LHCN-M2 (cell line): ENCODE measurements at regions not wholly inside any gene's neighbourhood (a gene's known extent, or its start where the extent isn't known, plus 50 kb on each side); places are given as distances from the start of the nearest gene placed in this dataset.

Source experiments
- DNase-seq: peaks from one replicate; pipeline ENCODE4 v3.0.0-alpha.2; 2012; ENCODE audit warnings: low read depth

DNA sequence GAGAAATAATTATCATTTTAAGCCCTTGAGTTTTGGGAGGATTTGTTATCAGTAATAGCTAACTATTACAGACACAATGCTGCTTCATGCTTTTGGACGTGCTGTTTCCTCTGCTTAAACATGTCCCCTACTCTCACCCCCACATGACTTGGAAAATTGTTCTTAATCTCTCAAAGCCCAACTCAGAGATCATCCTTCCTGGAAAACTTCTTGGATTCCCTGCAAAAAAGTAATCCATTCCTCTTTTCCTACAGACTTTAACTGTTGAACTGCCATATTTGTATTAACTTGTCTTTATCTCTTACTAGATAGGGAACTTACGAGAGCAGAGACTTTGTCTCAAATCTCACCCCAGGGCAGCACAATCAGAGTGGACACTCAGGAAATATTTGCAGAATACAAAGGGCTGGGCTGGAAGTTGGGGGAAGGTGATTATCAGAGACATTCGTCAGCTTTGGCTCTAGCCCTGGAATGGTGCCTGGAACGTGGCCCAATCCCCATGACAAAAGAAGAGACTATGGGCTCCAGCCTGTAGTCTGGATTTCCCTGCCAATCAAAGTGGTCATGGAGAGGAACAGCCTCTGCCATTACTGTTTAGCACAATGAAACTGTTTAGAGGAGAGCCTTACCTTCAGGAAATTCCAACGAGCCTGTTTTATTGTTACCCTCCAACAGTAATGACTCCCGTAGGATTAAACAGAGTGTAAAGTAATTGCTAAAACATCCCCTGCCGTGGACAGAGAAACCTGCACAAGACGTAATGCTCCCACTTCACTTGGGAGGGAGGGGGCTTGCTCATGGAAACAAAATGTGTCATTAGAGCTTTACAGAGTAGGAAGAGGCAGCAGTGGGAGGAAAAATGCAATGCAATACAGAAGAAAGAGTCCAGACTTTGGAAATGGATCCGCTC is 140.4 kb upstream of the AUTS2 start:
- no peak for DNase-seq

DNA sequence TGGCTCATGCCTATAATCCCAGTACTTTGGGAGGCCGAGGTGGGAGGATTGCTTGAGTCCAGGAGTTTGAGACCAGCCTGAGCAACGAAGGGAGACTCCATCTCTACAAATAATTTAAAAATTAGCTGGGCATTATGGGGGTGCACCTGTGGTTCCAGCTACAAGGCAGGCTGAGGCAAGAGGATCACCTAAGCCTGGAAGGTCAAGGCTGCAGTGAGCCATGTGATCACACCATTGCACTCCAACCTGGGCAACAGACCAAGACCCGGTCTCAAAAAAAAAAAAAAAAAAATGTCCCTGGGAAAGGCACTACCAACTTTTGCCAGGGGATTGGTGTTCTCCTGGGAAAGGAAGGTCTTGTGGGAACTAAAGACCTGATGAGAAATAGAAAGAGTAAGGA is 134.2 kb upstream of the AUTS2 start:
- DNase-seq, result no peak

DNA sequence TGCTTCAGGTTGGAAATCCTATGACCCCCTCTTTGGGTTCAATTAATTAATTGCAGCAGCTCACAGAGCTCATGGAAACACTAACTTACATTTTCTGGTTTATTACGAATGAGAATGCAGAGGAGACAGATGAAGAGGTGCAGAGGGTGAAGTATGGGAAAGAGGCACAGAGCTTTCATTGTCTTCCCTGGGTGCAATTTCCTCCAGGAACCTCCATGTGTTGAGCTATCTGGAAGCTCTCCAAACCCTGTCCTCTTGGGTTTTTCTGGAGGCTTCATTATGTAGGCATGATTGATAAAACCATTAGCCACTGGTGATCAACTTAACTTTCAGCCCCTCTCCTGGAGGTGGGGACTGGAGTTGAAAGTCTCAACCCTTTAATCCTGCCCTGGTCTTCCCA is 133.0 kb upstream of the AUTS2 start:
- DNase-seq, result no peak

DNA sequence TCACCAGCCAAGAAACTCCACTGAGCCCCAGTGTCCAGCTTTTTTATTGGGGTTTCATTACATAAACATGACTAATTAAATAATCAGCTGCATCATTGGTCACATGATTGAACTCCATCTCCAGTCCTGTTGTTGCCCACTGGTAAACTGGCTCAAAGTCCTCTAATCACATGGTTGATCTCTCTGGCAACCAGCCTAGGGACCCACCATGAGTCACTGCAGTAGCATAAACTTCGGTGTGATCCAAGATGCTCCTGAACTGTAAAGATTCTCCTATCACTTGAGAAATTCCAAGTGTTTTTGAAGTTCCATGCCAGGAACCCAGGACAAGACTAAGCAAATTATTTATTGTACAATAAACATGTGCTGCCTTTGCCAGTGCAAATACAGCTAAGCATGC is 130.4 kb upstream of the AUTS2 start:
- DNase-seq, result no peak

DNA sequence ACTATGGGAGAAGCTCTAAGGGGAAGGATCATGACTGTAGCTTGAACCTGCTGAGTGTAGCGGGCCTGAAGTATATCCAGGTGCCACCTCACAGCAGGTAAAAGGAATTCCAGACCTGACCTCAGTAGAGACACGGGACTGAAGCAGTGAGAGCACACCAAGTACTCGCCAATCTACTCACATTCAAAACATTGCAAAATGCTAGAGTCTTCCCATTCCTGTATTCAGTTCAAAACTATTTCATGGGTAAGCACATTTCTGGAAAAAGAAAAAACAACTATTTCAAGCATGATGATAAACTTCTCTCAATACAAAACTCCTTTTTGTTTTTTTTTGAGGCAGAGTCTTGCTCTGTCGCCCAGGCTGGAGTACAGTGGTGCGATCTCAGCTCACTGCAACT is 121.9 kb upstream of the AUTS2 start:
- no peak for DNase-seq

DNA sequence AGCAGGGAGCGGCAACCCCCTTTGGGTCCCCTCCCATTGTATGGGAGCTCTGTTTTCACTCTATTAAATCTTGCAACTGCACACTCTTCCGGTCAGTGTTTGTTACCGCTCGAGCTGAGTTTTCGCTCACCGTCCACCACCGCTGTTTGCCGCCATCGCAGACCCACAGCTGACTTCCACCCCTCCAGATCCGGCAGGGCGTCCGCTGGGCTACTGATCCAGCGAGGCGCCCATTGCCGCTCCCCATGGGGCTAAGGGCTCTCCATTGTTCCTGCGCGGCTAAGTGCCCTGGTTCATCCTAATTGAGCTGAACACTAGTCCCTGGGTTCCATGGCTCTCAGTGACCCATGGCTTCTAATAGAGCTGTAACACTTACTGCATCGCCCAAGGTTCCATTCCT is 115.6 kb upstream of the AUTS2 start:
- DNase-seq, result no peak

DNA sequence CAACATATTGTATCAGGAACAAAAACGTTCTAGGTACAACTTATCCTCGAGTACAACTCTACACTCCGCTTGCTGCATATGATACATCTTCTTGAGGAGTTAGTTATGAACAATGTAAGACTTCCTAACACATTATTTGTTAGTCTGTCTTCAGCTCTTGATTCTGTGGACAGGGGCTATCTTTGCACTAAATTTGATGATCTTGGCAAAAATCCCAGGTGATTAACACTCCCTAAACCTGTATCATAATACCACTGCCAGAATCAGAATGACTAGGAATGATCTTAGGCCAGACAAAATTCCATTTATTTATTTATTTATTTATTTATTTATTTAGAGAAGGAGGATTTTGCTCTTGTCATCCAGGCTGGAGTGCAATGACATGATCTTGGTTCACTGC is 108.7 kb upstream of the AUTS2 start:
- DNase-seq, result no peak

DNA sequence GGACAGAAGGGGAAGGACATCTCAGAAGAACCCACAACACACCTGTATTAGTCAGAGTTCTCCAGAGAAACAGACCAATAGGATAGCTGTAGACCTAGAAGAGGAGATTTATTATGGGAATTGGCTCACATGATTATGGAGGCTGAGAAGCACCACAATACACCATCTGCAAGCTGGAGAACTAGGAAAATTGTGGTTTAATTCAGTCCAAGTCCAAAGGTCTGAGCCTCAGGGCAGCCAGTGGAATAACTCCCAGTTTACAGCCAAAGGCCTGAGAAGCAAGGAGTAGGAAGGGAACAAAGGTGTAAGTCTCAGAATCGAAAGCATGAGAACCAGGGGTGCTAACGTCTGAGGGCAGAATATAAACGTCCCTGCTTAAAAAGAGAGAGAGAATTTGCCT is 99.6 kb upstream of the AUTS2 start:
- no peak for DNase-seq

DNA sequence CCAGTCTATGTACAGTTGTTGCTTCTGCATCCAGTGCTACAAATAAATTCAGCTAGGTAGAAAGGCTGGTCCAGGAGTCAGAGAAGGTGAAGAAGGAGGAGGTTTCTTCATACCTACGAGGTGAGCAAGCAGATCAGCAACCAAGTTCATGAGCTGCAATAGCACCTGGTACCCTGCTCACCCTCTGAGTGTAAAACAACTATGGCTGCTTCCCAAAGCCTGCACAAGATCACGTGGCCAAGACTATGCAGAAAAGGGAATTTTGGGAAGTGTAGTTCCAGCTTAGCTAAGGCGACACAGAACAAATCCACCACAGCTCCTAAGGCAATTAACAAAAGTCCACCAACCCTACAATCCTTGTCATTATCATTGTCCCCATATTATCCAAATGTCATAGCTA is 95.9 kb upstream of the AUTS2 start:
- no peak for DNase-seq

DNA sequence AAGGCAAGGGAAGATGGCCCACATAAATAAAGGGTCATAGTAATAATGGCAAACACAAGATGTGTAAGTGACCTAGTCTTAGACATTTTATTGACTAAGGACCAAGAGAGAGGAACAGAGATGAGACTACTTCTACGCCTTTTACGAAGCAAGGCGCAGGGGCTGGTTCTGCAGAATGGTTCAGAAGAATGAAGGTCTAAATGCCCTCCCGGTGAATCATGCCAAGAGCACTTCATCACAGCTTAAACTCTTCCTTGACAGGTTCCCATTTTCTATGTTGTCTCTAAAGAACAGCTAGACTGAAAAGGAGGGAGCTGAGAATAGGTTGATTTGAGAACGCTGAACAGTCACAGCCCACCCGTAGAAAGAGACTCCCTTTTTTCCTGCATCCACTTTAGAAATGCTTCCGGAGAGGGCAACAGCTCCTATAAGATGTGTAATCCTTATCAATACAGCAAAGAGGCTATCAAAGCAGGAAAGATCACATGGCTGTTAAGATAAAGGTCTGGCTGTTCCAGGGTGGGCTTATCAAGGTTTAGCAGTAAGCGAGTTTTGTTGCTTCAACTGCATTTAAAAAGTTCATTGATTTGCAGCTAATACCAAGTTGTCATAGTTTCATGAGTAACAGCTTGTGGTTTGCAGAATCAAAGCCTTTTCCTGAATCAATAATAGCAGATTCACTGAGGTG is 93.4 kb upstream of the AUTS2 start:
- DNase-seq, result no peak

DNA sequence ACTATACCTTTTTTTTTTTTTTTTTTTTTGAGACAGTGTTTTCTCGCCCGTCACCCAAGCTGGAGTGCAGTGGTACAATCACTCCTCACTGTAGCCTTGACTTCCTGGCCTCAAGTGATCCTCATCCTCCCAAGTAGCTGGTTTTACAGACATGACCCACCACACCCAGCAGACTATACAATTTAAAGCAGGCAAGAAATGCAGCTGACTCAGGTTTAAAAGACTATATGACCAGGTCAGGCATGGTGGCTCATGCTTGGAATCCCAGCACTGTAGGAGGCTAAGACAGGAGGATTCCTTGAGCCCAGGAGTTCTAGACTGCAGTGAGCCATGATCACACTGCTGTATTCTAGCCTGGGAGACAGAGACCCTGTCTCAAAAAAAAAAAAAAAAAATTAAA is 89.5 kb upstream of the AUTS2 start:
- DNase-seq, result no peak

DNA sequence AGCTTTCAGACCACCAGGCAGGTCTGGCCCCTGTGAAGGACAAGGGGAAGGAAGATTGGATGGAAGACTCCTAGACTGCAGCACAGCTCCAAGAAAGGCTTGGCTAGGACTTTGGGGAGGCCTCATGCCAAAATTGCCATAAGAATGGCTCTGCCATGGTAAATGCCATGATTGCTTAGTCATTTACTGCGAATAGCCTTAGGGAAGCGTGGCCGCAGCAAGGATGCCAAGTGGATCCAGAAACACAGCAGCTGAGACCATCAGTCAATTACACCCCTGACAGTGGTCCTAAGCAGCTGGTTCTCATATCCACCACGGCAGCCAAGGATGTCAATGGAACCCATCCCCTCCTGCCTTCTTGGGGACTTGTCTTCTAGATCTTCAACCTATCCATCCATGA is 88.2 kb upstream of the AUTS2 start:
- no peak for DNase-seq

DNA sequence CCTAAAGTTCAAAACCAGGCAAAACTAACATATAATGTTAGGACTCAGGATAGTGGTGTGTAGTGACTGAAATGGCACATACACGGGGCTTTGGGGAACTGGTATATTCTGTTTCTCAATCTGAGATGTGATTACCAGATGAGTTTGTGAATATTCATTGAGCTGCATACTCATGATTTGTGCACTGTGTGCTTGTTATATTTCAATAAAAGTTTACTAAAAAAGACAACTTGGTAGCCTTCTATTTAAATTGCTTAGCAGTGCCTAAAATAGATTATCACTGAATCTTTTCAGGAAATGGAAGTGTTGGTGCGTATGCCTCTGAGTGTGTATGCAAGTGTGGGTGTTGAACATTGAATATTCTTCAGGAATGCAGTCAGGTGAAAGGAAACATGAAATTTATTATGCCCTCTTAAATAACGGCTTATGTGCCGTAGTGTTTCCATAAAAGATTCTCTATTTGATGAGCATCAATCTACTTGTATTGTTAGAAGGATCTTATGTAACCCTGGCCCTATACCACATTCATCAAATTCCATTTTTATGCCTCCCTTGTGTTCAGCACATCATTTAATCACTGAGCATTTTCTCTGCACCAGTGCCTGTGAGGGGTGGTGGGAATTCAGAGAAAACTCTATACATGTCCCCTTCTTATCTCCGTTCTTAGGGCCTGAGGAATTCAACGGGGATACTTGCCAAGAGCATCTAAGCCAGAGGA is 82.6 kb upstream of the AUTS2 start:
- DNase-seq, result no peak

DNA sequence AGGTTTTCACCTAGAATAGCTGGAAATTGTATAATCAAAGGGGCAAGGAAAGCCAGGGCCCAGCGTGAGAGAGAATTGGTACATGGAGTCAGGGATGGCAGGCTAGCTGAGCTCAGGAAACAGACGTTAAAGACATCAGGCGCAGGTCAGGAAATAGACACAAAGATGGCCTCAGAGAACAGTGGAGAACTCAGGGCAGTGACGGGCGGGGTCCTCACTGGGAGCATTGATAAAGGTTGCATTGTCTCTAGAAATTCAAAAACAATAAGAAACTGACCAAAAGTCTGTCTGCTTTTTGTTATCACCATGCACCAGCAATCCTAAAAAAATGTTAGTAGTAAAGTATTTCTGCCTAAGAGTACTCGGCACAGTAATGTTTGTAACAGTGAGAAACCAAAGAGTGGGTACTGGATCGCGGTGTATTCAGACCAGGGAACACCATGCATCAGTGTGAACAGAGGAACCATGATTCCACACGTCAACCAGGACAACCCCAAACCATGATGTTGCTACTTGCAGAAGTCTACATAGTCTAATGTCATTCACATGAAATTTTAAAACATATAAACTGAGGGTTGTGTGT is 81.9 kb upstream of the AUTS2 start:
- no peak for DNase-seq

DNA sequence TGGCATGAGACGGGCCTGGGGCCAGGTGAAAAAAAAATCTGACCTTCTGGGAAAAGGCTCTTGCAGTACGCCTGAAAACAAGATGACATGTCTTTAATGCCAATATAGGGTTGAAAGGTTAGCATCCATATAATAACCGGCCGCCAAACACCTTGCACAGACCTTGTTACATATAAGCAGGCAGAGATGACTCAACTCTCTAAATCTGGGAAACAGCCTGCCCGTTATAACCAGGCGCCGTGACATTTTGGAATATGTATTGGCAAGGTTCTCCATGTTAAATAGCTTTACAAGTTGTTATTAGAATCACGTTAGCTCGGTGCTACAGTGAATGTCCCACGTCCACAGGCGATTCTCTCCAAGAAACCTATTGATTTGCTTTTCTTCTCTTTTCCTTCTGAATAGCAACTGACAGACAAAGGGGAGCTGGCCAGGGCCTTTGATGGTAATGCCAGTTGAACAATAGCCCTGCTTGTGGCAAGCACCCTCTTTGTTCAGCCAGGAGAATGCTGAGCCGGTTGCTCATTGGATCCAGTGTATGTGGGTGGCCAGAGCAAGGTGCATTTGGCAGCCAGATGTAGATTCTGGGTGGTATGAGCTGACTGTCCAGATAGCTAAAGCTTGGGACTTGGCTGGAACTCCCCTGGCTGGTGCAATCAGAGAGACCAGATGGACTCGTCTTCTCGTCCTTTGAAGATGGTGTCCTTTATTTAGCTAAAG is 80.1 kb upstream of the AUTS2 start:
- DNase-seq, result no peak

DNA sequence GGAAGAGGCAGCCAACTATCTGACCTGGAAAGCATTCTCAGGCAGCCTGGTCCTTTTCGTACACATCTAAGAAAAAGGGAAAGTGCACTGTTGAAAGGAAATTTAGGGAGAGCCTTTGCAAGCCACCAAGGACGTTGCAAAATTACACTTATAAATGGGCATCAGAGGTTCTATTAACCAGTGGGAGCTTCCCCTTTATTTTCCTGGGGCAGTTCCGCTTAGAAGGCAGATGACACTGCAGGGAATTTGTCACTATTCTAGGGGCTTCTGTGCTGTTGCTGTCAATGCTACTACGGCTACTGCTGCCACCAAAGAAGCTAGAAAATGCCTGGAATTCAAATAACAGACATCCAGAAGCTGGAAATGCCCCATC is 79.6 kb upstream of the AUTS2 start:
- no peak for DNase-seq

DNA sequence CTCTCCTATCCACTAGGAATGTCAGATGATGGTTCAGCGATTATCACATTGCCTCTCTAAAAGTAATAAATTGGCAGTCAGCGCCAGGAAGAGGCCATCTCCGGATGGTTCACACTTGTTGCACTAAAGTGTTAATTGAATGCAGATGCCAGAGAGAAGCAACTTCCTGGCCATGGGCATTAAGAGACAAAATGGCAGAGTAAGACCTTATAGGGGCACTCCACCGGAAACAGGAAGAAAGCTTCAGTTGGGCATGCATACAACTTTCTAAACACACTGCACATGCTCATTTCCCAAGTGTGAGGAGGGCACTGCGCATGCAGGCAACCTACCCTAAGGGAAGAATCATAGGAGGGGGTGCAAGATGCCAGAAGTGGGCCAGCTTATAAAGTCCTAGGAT is 71.7 kb upstream of the AUTS2 start:
- no peak for DNase-seq

DNA sequence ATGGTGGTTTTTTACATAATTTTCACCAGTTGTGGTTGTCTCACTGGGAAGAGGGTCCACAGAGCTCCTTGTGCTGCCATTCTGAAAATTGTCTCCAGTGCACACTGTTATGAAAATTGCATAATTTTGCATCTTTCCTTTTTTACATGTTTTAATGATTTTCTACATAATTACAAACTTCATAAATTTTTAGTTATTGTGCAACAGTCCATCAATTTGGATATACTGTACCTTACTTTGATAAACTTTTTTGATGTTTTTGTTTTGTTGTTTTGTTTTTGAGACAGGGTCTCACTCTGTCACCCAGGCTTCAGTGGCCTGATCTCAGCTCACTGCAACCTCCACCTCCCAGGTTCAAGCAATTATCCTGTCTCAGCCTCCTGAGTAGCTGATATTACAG is 70.6 kb upstream of the AUTS2 start:
- no peak for DNase-seq

DNA sequence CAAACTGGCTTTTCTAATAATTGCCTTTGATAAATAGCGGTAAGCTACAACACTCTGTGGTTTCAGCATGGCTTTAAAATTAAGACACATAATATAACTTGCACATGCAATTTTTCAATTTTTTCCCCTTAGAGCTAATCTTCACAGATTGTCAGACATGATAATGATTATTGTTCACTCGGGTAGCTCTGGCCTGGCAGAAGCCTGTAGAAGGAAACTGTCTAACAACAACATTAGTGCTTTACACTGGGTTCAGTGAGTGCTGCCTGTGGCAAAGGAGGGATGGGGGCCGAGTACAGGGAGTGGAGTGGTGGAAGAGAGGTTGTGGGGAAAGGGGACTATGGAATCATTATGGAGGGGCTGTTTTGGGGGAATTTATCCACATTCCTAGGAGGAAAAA is 67.2 kb upstream of the AUTS2 start:
- no peak for DNase-seq

DNA sequence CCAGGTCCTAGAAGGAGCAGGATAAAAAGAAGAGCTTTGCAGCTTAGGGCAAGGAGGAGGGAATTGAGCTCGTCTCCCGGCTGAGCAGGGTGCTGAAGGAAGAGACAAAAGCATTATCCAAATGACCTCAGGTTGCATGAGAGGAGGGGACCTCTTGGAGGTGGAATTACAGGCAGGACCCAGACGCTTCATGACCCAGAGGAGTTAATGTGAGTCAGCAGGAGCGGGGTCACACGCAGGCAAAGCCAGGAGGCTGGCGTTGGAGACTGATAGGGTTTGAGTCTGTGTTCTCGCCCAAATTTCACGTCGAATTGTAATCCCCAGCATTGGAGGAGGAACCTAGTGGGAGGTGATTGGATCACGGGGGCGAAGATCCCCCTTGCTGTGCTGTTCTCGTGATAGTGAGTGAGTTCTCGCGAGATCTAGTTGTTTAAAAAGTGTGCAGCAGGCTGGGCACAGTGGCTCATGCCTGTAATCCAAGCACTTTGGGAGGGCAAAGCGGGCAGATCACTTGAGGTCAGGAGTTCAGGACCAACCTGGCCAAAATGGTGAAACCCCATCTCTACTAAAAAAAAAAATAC is 63.7 kb upstream of the AUTS2 start:
- no peak for DNase-seq

DNA sequence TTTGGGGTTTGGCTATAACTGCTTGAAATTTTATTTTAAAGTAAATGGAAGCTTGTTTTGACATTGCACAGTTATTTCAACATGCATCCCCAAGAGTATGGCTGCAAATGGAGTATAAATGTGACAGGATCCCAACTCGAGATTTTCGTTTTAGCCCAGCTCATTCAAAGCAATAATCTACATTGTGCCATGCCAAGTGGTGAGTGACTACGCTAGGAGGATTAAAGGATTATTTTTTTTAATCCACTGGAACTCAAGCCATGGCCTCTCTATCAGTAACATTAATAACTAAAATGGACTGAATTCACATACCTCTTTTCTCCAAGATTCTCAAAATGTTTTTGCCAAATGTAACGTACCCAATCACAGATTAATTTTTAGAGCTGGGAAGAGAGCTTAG is 60.6 kb upstream of the AUTS2 start:
- no peak for DNase-seq
